Astrocyte (in vitro differentiated cells and primary cell): ENCODE measurements at regions not wholly inside any gene's neighbourhood (a gene's known extent, or its start where the extent isn't known, plus 50 kb on each side); places are given as distances from the start of the nearest gene placed in this dataset.

ENCODE experiments used
- DNase-seq: peaks from one replicate; pipeline ENCODE4 v3.0.0-alpha.2; 2010; ENCODE audit warnings: low read depth
- FAIRE-seq: peaks from 2 replicates; lab custom pipeline; 2011; peaks lifted over from hg19 to GRCh38; lab: Jason Lieb, UNC
- H2AFZ ChIP-seq: 2 replicates; pipeline ENCODE4 v1.6.0; 2012; ENCODE audit warnings: low read depth, low read length, inconsistent platforms
- H3K27ac ChIP-seq: 2 replicates; pipeline ENCODE4 v1.5.1; 2011; ENCODE audit warnings: low read depth, low read length, inconsistent platforms
- H3K27me3 ChIP-seq: 2 replicates; pipeline ENCODE4 v1.6.0; 2011; ENCODE audit warnings: low read length, inconsistent platforms; ENCODE audit not compliant: insufficient read depth
- H3K36me3 ChIP-seq: 2 replicates; pipeline ENCODE4 v1.5.1; 2011; ENCODE audit warnings: low read length, inconsistent platforms; ENCODE audit not compliant: insufficient read depth
- H3K4me1 ChIP-seq: 2 replicates; pipeline ENCODE4 v1.5.1; 2011; ENCODE audit warnings: low read length, inconsistent platforms; ENCODE audit not compliant: insufficient read depth
- H3K4me2 ChIP-seq: 2 replicates; pipeline ENCODE4 v1.6.0; 2012; ENCODE audit warnings: low read length, inconsistent platforms
- H3K4me3 ChIP-seq: 2 replicates; pipeline ENCODE4 v1.5.1; 2011; ENCODE audit warnings: low read depth, mild to moderate bottlenecking, low read length, inconsistent platforms; ENCODE audit not compliant: insufficient read depth
- H3K79me2 ChIP-seq: 2 replicates; pipeline ENCODE4 v1.6.0; 2012; ENCODE audit warnings: mild to moderate bottlenecking, low read length, inconsistent platforms; ENCODE audit not compliant: insufficient read depth
- H3K9ac ChIP-seq: 2 replicates; pipeline ENCODE4 v1.6.0; 2012; ENCODE audit warnings: mild to moderate bottlenecking, low read length, inconsistent platforms
- H3K9me3 ChIP-seq: 2 replicates; pipeline ENCODE4 v1.5.1; 2012; ENCODE audit warnings: low read depth, mild to moderate bottlenecking, low read length, inconsistent platforms; ENCODE audit not compliant: insufficient read depth
- H4K20me1 ChIP-seq: 2 replicates; pipeline ENCODE4 v1.6.0; 2012; ENCODE audit warnings: low read length, inconsistent platforms; ENCODE audit not compliant: insufficient read depth
- H3K27ac Mint-ChIP-seq: one replicate; pipeline ENCODE4 v1.8.0; 2021; ENCODE audit warnings: mild to moderate bottlenecking, mixed read lengths; ENCODE audit not compliant: unreplicated experiment
- H3K27me3 Mint-ChIP-seq: one replicate; pipeline ENCODE4 v1.8.0; 2021; ENCODE audit warnings: low read depth, mixed read lengths; ENCODE audit not compliant: unreplicated experiment
- H3K36me3 Mint-ChIP-seq: one replicate; pipeline ENCODE4 v1.8.0; 2021; ENCODE audit warnings: low read depth, mixed read lengths; ENCODE audit not compliant: unreplicated experiment
- H3K4me1 Mint-ChIP-seq: one replicate; pipeline ENCODE4 v1.8.0; 2021; ENCODE audit warnings: low read depth, mixed read lengths; ENCODE audit not compliant: unreplicated experiment
- H3K4me3 Mint-ChIP-seq: one replicate; pipeline ENCODE4 v1.8.0; 2021; ENCODE audit warnings: mild to moderate bottlenecking, moderate library complexity, mixed read lengths; ENCODE audit not compliant: unreplicated experiment
- H3K9me3 Mint-ChIP-seq: one replicate; pipeline ENCODE4 v1.8.0; 2021; ENCODE audit warnings: mild to moderate bottlenecking, mixed read lengths; ENCODE audit not compliant: unreplicated experiment
- EZH2 ChIP-seq: IDR thresholded peaks from 2 replicates; pipeline ENCODE4 v1.6.1; 2012; ENCODE audit warnings: mild to moderate bottlenecking, low read length, inconsistent platforms; ENCODE audit not compliant: insufficient read depth
- TF ChIP-seq, protein P1 (sequence below): IDR thresholded peaks from 2 replicates; pipeline ENCODE4 v1.5.1; 2011; ENCODE audit warnings: low read depth, mild to moderate bottlenecking, inconsistent platforms, low read length, moderate library complexity; ENCODE audit not compliant: insufficient read depth

DNA sequence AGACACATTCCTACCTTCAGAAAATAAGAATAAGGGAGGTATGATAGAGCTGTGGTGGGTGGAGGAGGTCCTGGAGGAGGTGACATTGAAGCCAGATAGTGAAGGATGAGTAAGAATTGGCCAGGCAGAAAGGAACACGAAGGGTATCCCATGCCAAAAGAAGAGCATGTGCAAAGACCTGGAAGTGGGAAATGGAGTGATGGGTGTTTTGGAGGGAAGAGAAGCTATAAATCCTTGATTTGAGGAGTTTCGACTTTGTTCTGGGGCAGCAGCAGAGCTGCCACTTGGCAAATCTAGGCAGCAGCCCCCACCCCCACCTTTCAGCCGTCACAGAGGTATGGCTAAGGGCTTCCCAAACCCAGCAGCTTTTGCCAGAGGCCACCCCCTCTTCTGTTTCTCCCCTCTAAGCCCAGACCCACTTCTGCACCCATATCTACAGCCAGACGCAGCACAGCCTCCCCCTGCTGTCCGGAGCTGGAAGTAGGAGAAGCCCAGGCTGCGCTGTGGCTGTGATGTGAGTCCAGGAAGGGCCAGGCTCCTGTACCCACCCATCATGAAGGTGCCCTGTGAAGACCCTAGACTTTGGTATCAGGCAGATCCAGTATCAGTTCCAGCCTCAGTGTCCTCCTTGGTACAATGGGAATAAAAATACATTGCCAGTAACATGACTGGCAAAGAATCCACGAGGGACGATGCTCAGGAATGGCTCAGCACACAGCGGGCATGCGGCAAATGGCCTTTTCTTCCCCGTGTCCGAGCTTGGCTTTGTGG lies 188.7 kb upstream of the LINGO1 start:
- no peak overlapping the region for H3K9ac ChIP-seq
- no peak for FAIRE-seq
- peak; percentile 27 for DNase-seq
- H3K27me3 ChIP-seq, result peaks cover 43% of the 10 kb centered on the region
- H3K9me3 ChIP-seq, result no peaks in the 10 kb centered on the region
- peaks cover 18% of the 10 kb centered on the region for H4K20me1 ChIP-seq
- Mint-ChIP-seq H3K4me1 (no peaks in the 10 kb centered on the region), H3K27me3 (peaks cover 75% of the 10 kb centered on the region), H3K36me3 (no peaks in the 10 kb centered on the region), H3K9me3 (no peaks in the 10 kb centered on the region), H3K4me3 (no peak overlapping the region), H3K27ac (no peak overlapping the region)
- H3K79me2 ChIP-seq, result no peaks in the 10 kb centered on the region
- no peak overlapping the region for H3K4me3 ChIP-seq
- H2AFZ ChIP-seq, result no peak overlapping the region
- H3K27ac ChIP-seq, result no peak overlapping the region
- TF ChIP-seq EZH2, result no peak
- TF ChIP-seq, protein P1, sequence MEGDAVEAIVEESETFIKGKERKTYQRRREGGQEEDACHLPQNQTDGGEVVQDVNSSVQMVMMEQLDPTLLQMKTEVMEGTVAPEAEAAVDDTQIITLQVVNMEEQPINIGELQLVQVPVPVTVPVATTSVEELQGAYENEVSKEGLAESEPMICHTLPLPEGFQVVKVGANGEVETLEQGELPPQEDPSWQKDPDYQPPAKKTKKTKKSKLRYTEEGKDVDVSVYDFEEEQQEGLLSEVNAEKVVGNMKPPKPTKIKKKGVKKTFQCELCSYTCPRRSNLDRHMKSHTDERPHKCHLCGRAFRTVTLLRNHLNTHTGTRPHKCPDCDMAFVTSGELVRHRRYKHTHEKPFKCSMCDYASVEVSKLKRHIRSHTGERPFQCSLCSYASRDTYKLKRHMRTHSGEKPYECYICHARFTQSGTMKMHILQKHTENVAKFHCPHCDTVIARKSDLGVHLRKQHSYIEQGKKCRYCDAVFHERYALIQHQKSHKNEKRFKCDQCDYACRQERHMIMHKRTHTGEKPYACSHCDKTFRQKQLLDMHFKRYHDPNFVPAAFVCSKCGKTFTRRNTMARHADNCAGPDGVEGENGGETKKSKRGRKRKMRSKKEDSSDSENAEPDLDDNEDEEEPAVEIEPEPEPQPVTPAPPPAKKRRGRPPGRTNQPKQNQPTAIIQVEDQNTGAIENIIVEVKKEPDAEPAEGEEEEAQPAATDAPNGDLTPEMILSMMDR, result peak; percentile 55
- H3K36me3 ChIP-seq, result no peaks in the 10 kb centered on the region
- no peaks in the 10 kb centered on the region for H3K4me1 ChIP-seq
- no peak overlapping the region for H3K4me2 ChIP-seq

DNA sequence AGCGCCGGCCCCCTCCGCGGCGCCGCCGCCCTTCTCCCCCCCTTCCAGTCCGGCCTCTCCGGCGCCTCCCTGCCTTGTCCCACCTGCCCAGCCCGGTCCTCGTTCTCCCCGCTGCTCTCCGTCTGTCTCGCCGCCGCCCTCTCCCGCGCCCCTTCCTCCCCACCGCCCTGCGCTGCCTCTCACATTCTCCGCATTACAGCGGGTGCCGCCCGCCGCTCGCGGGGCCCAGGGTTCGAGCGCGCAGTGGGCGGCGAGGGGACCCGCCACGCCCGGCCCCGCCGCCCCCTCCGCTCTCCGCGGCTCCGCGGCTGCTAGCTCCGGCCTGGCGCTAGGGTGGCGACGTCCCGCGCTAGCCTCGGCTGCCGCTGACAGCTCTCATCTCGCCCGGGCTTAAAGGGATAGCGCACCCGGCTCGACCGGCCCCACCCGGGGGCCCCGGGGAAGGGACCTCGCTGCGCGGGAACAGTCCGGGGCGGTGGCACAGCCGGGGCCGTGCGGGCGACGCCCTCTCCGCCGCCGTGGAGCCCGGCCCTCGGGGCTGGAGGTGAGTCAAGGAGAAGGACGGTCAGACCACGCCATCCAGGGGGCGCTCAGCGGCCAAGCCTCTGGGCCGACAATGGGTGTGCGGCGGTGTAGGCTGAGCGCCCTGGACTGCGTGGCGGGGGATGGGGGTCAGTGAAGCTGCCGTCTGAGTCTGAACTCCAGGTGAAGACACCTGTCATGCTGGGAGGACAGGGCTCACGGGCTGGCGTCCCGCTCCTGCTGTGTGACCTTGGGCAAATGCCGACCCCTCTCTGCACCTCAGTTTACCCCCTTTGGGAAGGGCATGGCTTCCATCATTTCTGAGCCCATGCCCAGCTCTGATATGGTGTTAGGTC lies 187.4 kb upstream of the LINGO1 start:
- no peaks in the 10 kb centered on the region for H3K36me3 ChIP-seq
- no peaks in the 10 kb centered on the region for H3K9me3 Mint-ChIP-seq
- H3K27ac Mint-ChIP-seq, result no peak overlapping the region
- H3K4me1 Mint-ChIP-seq, result no peaks in the 10 kb centered on the region
- H3K4me3 Mint-ChIP-seq, result peak overlapping the region; percentile 71
- no peak overlapping the region for H2AFZ ChIP-seq
- H3K4me2 ChIP-seq, result peak overlapping the region; percentile 67
- H3K4me3 ChIP-seq, result no peak overlapping the region
- FAIRE-seq, result no peak
- H4K20me1 ChIP-seq, result peaks cover 18% of the 10 kb centered on the region
- H3K79me2 ChIP-seq, result no peaks in the 10 kb centered on the region
- H3K27me3 ChIP-seq, result peaks cover 45% of the 10 kb centered on the region
- TF ChIP-seq EZH2, result peak; percentile 95
- TF ChIP-seq, protein P1, result no peak
- no peak for DNase-seq
- H3K4me1 ChIP-seq, result no peaks in the 10 kb centered on the region
- H3K36me3 Mint-ChIP-seq, result no peaks in the 10 kb centered on the region
- H3K27ac ChIP-seq, result no peak overlapping the region
- H3K9ac ChIP-seq, result no peak overlapping the region
- H3K27me3 Mint-ChIP-seq, result peaks cover 78% of the 10 kb centered on the region
- H3K9me3 ChIP-seq, result no peaks in the 10 kb centered on the region
